ENCODE measurements at regions not wholly inside any gene's neighbourhood (a gene's known extent, or its start where the extent isn't known, plus 50 kb on each side); places are given as distances from the start of the nearest gene placed in this dataset.

DNA sequence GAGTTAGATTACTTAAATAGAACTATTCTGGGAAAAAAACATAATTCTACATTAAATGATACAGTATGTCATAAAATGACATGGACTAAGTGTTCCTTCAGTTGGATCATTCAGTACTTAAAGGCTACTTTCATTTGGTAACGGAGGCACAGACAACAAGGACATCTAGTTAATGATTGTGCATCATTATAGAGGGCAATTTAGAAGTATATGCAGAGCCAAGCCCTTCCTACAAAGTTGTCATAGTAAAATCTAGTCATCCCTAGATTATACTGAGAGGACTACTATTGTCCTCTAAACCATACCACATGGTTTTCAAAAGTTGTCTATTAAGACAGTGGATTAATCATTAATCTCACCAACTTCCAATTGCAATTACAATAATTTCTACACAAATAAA lies 53.9 kb upstream of the STXBP5 start:
- TF ChIP-seq, protein P1, sequence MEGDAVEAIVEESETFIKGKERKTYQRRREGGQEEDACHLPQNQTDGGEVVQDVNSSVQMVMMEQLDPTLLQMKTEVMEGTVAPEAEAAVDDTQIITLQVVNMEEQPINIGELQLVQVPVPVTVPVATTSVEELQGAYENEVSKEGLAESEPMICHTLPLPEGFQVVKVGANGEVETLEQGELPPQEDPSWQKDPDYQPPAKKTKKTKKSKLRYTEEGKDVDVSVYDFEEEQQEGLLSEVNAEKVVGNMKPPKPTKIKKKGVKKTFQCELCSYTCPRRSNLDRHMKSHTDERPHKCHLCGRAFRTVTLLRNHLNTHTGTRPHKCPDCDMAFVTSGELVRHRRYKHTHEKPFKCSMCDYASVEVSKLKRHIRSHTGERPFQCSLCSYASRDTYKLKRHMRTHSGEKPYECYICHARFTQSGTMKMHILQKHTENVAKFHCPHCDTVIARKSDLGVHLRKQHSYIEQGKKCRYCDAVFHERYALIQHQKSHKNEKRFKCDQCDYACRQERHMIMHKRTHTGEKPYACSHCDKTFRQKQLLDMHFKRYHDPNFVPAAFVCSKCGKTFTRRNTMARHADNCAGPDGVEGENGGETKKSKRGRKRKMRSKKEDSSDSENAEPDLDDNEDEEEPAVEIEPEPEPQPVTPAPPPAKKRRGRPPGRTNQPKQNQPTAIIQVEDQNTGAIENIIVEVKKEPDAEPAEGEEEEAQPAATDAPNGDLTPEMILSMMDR (IDR thresholded peaks at IDR 0.05; ENCODE audit: poor library complexity), result no peak
- TF ChIP-seq EZH2 (IDR thresholded peaks at IDR 0.05; ENCODE audit: borderline replicate concordance), result no peak

Measured in hepatocyte (in vitro differentiated cells).